HEK293T (cell line): ENCODE measurements at regions not wholly inside any gene's neighbourhood (a gene's known extent, or its start where the extent isn't known, plus 50 kb on each side); places are given as distances from the start of the nearest gene placed in this dataset.

ENCODE experiments used
- ARNT ChIP-seq: fragments of 450-650 bp; IDR thresholded peaks from 2 replicates; pipeline ENCODE4 v1.6.1; 2017; ENCODE audit warnings: mild to moderate bottlenecking
- BHLHE40 ChIP-seq: fragments of 450-650 bp; IDR thresholded peaks from 2 replicates; pipeline ENCODE4 v1.6.1; 2016; ENCODE audit warnings: mild to moderate bottlenecking, moderate library complexity, borderline replicate concordance
- CTBP1 ChIP-seq: fragments of 450-650 bp; IDR thresholded peaks from 2 replicates; pipeline ENCODE4 v1.6.1; 2016; ENCODE audit warnings: borderline replicate concordance
- ELF4 ChIP-seq: fragments of 450-650 bp; IDR thresholded peaks from 2 replicates; pipeline ENCODE4 v1.6.1; 2017; ENCODE audit warnings: antibody characterized with exemption
- FOXA1 ChIP-seq: fragments of 450-650 bp; IDR thresholded peaks from 2 replicates; pipeline ENCODE4 v1.6.1; 2016; ENCODE audit warnings: mild to moderate bottlenecking
- FOXK2 ChIP-seq: fragments of 450-650 bp; IDR thresholded peaks from 2 replicates; pipeline ENCODE4 v1.6.1; 2016; ENCODE audit warnings: mild to moderate bottlenecking
- FOXM1 ChIP-seq: fragments of 450-650 bp; IDR thresholded peaks from 2 replicates; pipeline ENCODE4 v1.6.1; 2017; ENCODE audit warnings: mild to moderate bottlenecking, borderline replicate concordance
- LEF1 ChIP-seq: fragments of 450-650 bp; IDR thresholded peaks from 2 replicates; pipeline ENCODE4 v1.6.1; 2017; ENCODE audit warnings: mild to moderate bottlenecking, borderline replicate concordance
- NFRKB ChIP-seq: fragments of 450-650 bp; IDR thresholded peaks from 2 replicates; pipeline ENCODE4 v1.6.1; 2016; ENCODE audit warnings: mild to moderate bottlenecking, moderate library complexity
- SP1 ChIP-seq: fragments of 450-650 bp; IDR thresholded peaks from 2 replicates; pipeline ENCODE4 v1.6.1; 2017
- SUZ12 ChIP-seq: fragments of 450-650 bp; IDR thresholded peaks from 2 replicates; pipeline ENCODE4 v1.6.1; 2016; ENCODE audit warnings: mild to moderate bottlenecking

GRCh38 chr12:9391815-9392214 lies 183.6 kb upstream of the PZP start:
- TF ChIP-seq ARNT (no peak), FOXA1 (no peak), FOXM1 (no peak), BHLHE40 (no peak), FOXK2 (no peak), CTBP1 (no peak), LEF1 (no peak), ELF4 (no peak), NFRKB (no peak), SP1 (no peak), SUZ12 (no peak)
